GM12878 (cell line): ENCODE measurements at regions not wholly inside any gene's neighbourhood (a gene's known extent, or its start where the extent isn't known, plus 50 kb on each side); places are given as distances from the start of the nearest gene placed in this dataset.

Experiments used
- ATAC-seq: fragments of 200-7000 bp; cut with Tn5 transposase; 3 replicates; pipeline ENCODE4 v1.9.1; 2020; ENCODE audit warnings: mild to moderate bottlenecking, moderate library complexity
- BruUV-seq: library from RNA; stranded (reverse); fragments of 400-500 nt; replicated peaks from 2 replicates; lab custom pipeline; 2021; lab: Mats Ljungman, UMichigan
- CTCF ChIA-PET: fragments of 300-600 bp; sonication (Branson Sonifier 250); formaldehyde crosslinking; extraction: SDS; loops from one replicate; lab custom pipeline; 2021; ENCODE audit warnings: inconsistent platforms; lab: Yijun Ruan, JAX
- POLR2A ChIA-PET: fragments of 350-600 bp; formaldehyde crosslinking; extraction: SDS; loops from one replicate; lab custom pipeline; 2021; ENCODE audit warnings: inconsistent platforms; lab: Charles Lee
- RAD21 ChIA-PET: fragments of 300-600 bp; sonication (Branson Sonifier 250); formaldehyde crosslinking; loops from one replicate; lab custom pipeline; 2023; ENCODE audit warnings: antibody characterized with exemption; ENCODE audit not compliant: unreplicated experiment; lab: Charles Lee
- SMC1A ChIA-PET: fragments of 300-600 bp; sonication (Branson Sonifier 250); formaldehyde crosslinking; loops from one replicate; lab custom pipeline; 2023; ENCODE audit not compliant: unreplicated experiment, uncharacterized antibody; lab: Charles Lee
- DNase-seq: peaks from one replicate; pipeline ENCODE4 v3.0.0-alpha.2; 2011; ENCODE audit warnings: low read depth, low spot score
- FAIRE-seq: peaks from 3 replicates; lab custom pipeline; 2011; peaks lifted over from hg19 to GRCh38; lab: Jason Lieb, UNC
- H2AFZ ChIP-seq: 2 replicates; pipeline ENCODE4 v1.6.0; 2011; ENCODE audit warnings: low read depth, low read length, control low read depth; ENCODE audit not compliant: control insufficient read depth
- H3K27ac ChIP-seq: 2 replicates; pipeline ENCODE4 v1.5.1; 2011; ENCODE audit warnings: control low read depth; ENCODE audit not compliant: control insufficient read depth, insufficient read depth
- H3K27me3 ChIP-seq, 2 experiments: replicated peaks in 1 of 2; 2 replicates each; pipeline versions ENCODE4 v1.6.0 to v1.6.1; 2011; ENCODE audit warnings: low read length in 1 of 2; ENCODE audit not compliant: control insufficient read depth in 2 of 2, insufficient read depth in 2 of 2
- H3K36me3 ChIP-seq, 2 experiments: 2 replicates each; pipeline ENCODE4 v1.5.1; 2011; ENCODE audit warnings: low read length in 1 of 2; ENCODE audit not compliant: control insufficient read depth in 2 of 2, insufficient read depth in 2 of 2
- H3K4me1 ChIP-seq: 2 replicates; pipeline ENCODE4 v1.6.1; 2011; ENCODE audit warnings: mild to moderate bottlenecking, low read length, moderate library complexity, mixed read lengths; ENCODE audit not compliant: control insufficient read depth, insufficient read depth
- H3K4me2 ChIP-seq: 2 replicates; pipeline ENCODE4 v1.6.0; 2011; ENCODE audit warnings: control low read depth; ENCODE audit not compliant: control insufficient read depth, insufficient read depth
- H3K4me3 ChIP-seq: fragments of 200-600 bp; sonication (generic); 2 replicates; pipeline ENCODE4 v1.5.1; 2016
- H3K79me2 ChIP-seq: 2 replicates; pipeline ENCODE4 v1.6.0; 2011; ENCODE audit warnings: low read length; ENCODE audit not compliant: control insufficient read depth, insufficient read depth
- H3K9ac ChIP-seq: 2 replicates; pipeline ENCODE4 v1.8.0; 2011; ENCODE audit warnings: low read length, control low read depth, mixed read lengths; ENCODE audit not compliant: control insufficient read depth, insufficient read depth
- H3K9me3 ChIP-seq: replicated peaks from 3 replicates; pipeline ENCODE4 v1.5.1; 2011; ENCODE audit warnings: mild to moderate bottlenecking, low read length; ENCODE audit not compliant: control insufficient read depth, insufficient read depth
- H4K20me1 ChIP-seq: 2 replicates; pipeline ENCODE4 v1.6.0; 2011; ENCODE audit not compliant: control insufficient read depth, insufficient read depth
- CEBPB ChIP-seq, 2 experiments: fragments of 150-350 bp in 1 of 2; IDR thresholded peaks; 2 replicates each; pipeline ENCODE4 v1.6.1; 2012 to 2014; ENCODE audit warnings: low read depth in 2 of 2, low read length in 2 of 2, borderline replicate concordance in 1 of 2, inconsistent platforms in 1 of 2
- MTA3 ChIP-seq: IDR thresholded peaks from 2 replicates; pipeline ENCODE4 v1.6.1; 2012; ENCODE audit warnings: low read length, inconsistent platforms, borderline replicate concordance
- NR2C1 ChIP-seq: fragments of 450-650 bp; IDR thresholded peaks from 2 replicates; pipeline ENCODE4 v1.6.1; 2017; ENCODE audit warnings: antibody characterized with exemption, mild to moderate bottlenecking, moderate library complexity
- NR2C2 ChIP-seq: IDR thresholded peaks from 2 replicates; pipeline ENCODE4 v1.6.1; 2011; ENCODE audit warnings: borderline replicate concordance, low read depth; ENCODE audit not compliant: control insufficient read depth, insufficient read length
- NR2F1 ChIP-seq: fragments of 450-650 bp; conservative IDR thresholded peaks from 2 replicates; pipeline ENCODE4 v1.6.1; 2017; ENCODE audit warnings: mild to moderate bottlenecking
- POU2F2 ChIP-seq: IDR thresholded peaks from 3 replicates; pipeline ENCODE4 v1.6.1; 2011; ENCODE audit warnings: low read depth, mild to moderate bottlenecking, low read length, borderline replicate concordance
- SMAD5 ChIP-seq: IDR thresholded peaks from 2 replicates; pipeline ENCODE4 v1.6.1; 2016; ENCODE audit warnings: antibody characterized with exemption, low read depth
- WGBS: methylation state at CpG from one replicate; pipeline ENCODE4 v1.1.6; 2016; ENCODE audit warnings: low lambda C conversion rate; ENCODE audit not compliant: insufficient replicate concordance, insufficient coverage; ENCODE audit errors: missing lambda C conversion rate; 5-methylcytosine and 5-hydroxymethylcytosine counted together
- in situ Hi-C: fragments of 300-500 bp; cut with MboI; formaldehyde crosslinking; loops from 9 replicates; pipeline ENCODE4 v1.14.3; 2018; ENCODE audit warnings: mixed read lengths
- intact Hi-C: fragments of 100-400 bp; cut with micrococcal nuclease; formaldehyde crosslinking; loops from one replicate; pipeline ENCODE4 v1.14.2; 2022; ENCODE audit not compliant: unreplicated experiment
- TF ChIP-seq, protein P1 (sequence below): fragments of 450-650 bp; conservative IDR thresholded peaks from 2 replicates; pipeline ENCODE4 v1.6.1; 2017; ENCODE audit warnings: mild to moderate bottlenecking, moderate library complexity

DNA sequence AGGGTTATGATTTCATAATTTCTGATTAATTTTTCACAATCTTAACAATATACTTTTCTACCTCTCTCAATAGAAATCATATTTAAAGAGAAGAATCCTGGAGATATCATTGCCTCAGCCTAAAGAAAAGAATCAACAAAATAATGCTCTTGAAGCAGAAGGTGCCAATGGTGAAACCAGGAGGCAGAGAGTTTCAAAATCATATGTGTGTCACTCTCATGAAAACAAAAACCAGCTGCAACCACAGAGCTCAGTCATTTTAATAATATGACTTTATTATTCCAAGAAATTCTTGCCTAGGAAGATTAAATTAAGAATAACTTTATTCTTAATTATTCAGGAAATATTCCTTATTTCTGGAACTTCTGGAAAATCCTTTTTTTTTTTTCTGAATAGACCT, 266.8 kb upstream of the ACTBL2 start (continued):
- TF ChIP-seq, protein P1, sequence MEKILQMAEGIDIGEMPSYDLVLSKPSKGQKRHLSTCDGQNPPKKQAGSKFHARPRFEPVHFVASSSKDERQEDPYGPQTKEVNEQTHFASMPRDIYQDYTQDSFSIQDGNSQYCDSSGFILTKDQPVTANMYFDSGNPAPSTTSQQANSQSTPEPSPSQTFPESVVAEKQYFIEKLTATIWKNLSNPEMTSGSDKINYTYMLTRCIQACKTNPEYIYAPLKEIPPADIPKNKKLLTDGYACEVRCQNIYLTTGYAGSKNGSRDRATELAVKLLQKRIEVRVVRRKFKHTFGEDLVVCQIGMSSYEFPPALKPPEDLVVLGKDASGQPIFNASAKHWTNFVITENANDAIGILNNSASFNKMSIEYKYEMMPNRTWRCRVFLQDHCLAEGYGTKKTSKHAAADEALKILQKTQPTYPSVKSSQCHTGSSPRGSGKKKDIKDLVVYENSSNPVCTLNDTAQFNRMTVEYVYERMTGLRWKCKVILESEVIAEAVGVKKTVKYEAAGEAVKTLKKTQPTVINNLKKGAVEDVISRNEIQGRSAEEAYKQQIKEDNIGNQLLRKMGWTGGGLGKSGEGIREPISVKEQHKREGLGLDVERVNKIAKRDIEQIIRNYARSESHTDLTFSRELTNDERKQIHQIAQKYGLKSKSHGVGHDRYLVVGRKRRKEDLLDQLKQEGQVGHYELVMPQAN, result no peak
- TF ChIP-seq POU2F2, result no peak
- no peak for TF ChIP-seq NR2F1

DNA sequence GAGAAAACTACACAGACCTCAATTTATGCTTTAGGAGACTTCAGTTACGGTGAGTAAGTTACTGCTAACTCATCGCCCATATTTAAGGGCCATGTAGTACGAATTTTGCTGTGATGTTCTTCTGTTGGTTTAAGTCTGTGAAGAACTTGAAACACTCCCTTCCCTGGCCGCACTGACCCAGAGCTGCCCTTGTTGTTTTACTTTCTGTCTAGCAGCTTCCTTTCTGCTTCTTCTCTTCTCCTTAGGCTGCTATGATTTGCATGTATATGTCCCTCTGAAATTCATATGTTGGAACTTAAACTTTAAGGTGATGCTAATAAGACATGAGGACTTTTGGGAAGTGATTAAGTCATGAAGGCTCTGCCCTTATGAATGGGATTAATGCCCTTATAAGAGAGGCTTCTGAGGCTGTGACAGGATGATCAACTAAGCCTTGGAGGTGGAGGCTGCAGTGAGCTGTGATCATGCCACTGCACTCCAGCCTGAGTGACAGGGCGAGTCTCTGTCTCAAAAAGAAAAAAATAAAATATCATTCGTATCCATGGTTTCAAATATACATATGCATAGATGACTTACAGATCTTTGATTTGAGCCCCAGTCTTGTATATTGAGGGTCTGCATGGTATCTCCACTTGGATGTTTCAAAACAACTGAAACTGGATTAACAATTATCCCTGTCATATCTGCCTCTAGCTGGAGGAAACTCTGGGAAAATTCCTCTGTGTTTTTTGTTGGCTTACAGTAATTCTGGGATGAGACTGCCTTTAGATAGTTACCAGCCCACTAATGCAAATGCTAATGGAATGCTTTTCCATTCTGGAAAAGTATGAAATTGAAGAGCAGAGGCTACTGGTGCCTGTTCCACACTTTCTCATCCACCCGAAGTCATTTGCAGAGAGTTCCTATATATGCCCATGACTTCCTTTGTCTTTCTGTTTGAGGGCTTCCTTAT, 263.4 kb upstream of the ACTBL2 start:
- H3K4me3 ChIP-seq, result no peak overlapping the region
- SMC1A ChIA-PET, result no interaction called here
- in situ Hi-C loops (no loop called here), intact Hi-C loops (no loop called here)
- H3K9me3 ChIP-seq, result no peaks in the 10 kb centered on the region
- H4K20me1 ChIP-seq, result no peaks in the 10 kb centered on the region
- no peak overlapping the region for H3K9ac ChIP-seq
- DNase-seq (no peak), ATAC-seq (no peak)
- TF ChIP-seq CEBPB (IDR thresholded peaks at IDR 0.05; ENCODE audit: borderline replicate concordance in 1 of 2, low read depth in 2 of 2, low read length in 2 of 2), result no peak
- TF ChIP-seq NR2C1, result no peak
- TF ChIP-seq NR2C2, result no peak
- no peak for TF ChIP-seq MTA3
- no peak for TF ChIP-seq SMAD5
- TF ChIP-seq, all 136 proteins: peak for 0
- Histone ChIP-seq H3K36me3 (no peaks in the 10 kb centered on the region), H3K4me2 (no peak overlapping the region), H3K4me1 (no peaks in the 10 kb centered on the region), H3K27me3 (no peaks in the 10 kb centered on the region; a peak in 2 of 4 replicates), H3K79me2 (no peaks in the 10 kb centered on the region), H3K27ac (no peak overlapping the region), H2AFZ (no peak overlapping the region)
- POLR2A ChIA-PET, result no interaction called here
- FAIRE-seq, result no peak
- no TSS peak for BruUV-seq
- 9% methylated on average over 7 of the region's 7 CpGs for WGBS
- RAD21 ChIA-PET, result no interaction called here
- CTCF ChIA-PET, result interaction anchor here (1.7 kb wide), 1 partner anchor 13 kb away, joined by 4 read pairs; no protein-coding TSS in a partner anchor
